ENCODE measurements at regions not wholly inside any gene's neighbourhood (a gene's known extent, or its start where the extent isn't known, plus 50 kb on each side); places are given as distances from the start of the nearest gene placed in this dataset.

DNA sequence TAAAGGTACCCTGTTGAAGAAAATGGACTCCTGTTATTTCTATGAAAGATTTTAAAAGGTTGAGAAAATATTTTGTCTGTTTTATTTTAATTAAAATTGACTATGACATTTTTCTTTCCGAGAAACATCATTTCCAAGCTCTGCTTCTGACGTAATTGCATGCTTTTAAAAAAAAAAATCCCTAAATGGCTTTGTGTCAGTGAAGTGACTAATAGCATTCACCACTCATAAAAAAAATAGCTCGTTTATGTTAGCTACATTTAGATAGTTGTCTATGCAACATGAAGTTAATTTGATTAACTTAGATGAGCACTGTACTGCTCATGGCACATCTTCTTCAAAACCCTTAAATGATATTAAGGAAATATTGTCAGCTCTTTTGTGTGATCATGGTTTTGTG is 105.1 kb upstream of the KLHL13 start:
- TF ChIP-seq, protein P1, sequence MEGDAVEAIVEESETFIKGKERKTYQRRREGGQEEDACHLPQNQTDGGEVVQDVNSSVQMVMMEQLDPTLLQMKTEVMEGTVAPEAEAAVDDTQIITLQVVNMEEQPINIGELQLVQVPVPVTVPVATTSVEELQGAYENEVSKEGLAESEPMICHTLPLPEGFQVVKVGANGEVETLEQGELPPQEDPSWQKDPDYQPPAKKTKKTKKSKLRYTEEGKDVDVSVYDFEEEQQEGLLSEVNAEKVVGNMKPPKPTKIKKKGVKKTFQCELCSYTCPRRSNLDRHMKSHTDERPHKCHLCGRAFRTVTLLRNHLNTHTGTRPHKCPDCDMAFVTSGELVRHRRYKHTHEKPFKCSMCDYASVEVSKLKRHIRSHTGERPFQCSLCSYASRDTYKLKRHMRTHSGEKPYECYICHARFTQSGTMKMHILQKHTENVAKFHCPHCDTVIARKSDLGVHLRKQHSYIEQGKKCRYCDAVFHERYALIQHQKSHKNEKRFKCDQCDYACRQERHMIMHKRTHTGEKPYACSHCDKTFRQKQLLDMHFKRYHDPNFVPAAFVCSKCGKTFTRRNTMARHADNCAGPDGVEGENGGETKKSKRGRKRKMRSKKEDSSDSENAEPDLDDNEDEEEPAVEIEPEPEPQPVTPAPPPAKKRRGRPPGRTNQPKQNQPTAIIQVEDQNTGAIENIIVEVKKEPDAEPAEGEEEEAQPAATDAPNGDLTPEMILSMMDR (IDR thresholded peaks at IDR 0.05) = no peak
- TF ChIP-seq POLR2A (IDR thresholded peaks at IDR 0.05) = no peak
